NCI-H2107 treated with DMSO at 0.1 percent for 48 hours (cell line): ENCODE measurements at regions not wholly inside any gene's neighbourhood (a gene's known extent, or its start where the extent isn't known, plus 50 kb on each side); places are given as distances from the start of the nearest gene placed in this dataset.

ENCODE experiments used
- DNase-seq: peaks from one replicate; lab custom pipeline; 2025; ENCODE audit not compliant: unreplicated experiment; lab: John Stamatoyannopoulos, UW

DNA sequence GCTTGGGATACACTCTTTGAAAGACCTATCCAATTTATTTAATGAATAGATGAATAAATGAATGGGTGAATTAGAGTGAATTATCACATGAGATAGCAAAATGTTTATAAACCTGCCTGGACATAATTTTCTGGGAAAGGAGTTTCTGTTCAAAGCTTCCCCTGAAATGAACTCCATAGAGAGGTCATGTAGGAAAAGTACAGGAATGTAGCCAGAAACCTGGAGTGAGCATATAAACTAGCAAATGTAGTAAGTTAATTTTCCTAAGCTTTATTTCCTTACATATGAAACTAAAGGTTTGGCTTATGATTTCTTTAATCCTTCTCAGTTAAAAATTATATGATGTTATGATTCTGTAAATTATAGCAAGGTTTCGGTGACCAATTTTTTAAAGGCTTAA is 380.3 kb upstream of the RSPO3 start:
- no peak for DNase-seq

DNA sequence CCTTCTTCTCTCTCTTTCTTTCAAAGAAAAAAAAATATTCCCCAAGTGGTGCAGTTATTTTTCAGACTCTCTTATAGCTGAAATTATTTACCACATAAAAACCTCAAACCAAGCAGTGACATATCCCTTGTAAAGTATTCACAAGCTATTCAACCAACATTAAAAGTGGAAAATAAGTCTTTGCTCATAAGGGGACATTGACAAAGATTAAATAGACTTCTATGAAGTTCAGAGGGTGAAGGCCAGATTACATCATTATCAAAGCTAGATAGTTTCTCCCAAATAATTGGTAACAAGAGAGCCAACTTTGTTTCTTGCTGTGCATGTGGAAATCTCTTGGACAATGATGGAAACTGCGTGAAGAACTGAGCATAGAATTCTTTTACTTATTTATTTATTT is 379.8 kb upstream of the RSPO3 start:
- DNase-seq: no peak

DNA sequence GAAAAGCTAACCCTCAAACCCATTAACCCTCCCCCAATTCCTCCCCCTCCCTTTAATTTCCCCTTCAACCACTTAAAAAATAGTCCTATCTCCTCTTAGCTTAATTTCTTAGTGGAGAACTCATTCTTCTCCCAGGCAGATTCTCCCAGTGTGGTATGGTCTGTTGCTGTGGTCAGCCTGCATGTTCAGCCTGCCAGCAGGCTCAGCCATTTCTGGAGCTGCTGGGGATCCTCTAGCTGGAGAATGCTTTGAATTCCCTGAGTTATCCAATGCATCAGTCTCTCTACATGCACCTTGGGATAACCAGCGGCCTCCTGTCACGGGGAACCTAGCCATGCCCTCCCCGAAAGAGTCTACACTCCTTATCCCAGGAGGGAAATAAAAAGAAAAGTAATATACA is 375.4 kb upstream of the RSPO3 start:
- no peak for DNase-seq

DNA sequence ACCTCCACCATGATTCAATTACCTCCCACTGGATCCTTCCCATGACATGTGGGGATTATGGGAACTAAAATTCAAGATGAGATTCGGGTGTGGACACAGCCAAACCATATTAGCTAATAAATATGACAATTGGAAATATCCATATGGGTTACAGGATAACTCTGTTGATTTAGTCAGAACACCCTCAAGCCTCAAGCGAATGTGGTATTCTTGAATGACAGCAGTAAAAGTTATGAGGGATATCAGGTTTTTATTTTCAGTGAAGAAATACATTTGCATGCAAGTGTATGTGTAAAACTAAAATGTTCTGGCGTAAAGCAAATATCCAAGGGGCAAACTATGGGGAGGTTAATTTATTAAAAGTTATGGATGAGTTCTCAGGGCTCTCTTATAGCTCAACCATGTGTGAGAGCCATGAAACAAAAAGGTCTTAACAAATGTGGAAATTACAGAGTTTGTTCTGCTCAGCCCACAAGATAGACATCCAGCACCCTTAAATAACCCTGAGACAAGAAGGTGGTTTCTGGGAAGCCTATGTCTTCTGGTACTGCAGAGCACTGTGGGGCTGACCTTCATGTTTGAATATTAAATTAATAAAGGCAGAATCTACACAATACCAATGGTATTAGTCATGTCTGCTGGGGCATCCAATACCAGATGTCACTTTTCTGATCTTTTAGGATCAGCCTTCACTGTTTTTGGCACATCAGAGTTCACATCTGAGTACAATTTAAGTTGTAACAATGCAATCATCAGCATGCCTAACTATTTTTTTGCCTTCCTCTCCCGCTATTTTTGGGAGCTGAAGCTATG is 370.5 kb upstream of the RSPO3 start:
- no peak for DNase-seq

DNA sequence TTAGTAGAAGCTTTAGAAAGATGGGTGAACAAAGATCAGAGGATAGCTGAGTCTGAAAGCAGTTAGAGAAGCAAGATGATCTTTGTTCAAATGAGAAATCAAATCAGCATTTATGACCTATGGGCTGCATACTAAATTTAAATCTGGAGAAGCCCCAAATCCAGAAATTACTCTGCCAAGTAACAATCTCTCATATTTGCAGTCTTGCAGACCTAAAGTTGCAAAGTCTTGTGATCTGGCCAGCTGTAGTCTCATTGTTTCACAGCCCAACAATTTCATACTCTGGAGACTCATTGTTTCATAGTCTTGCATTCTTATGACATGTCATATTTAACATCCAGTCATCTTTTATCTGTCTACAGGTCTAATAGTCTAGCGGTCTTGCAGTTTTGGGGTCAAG is 364.9 kb upstream of the RSPO3 start:
- no peak for DNase-seq

DNA sequence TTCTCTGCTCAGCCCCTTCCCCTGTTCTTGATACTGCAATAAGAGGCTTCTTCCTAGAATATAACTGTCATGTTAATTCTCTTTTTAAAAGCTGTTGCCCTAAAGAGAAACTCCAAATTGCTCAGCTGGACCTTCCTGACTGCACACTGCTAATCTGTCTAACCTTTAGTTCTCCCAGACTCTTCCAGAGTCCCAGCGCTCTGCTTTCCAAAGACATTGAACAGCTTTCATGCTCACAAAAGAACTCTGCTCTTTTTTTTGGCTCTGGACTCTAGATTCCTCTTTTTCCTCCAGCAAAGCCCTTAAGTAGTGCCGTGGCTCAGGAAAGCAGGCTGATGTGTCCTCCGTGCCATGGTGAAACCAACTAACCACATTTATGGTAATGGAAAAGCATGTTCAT is 356.6 kb upstream of the RSPO3 start:
- no peak for DNase-seq

DNA sequence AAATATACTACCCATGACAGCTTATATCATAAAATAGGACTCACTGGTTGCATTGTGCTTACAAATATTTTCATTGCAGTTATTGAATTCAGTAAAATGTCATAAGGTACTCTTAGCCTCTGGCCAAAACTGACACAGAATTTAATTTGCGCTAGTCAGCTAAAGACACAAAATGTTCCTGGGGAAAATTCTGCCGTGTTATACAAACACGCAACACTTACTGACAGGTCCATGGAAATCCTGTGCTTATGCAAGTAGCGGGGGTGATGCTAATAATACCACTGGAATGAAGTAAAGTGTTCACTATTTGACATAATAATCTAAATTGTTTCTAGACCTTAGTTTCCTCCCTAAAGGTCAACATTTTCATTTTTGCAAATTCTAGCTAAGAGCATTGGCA is 354.4 kb upstream of the RSPO3 start:
- DNase-seq: no peak

DNA sequence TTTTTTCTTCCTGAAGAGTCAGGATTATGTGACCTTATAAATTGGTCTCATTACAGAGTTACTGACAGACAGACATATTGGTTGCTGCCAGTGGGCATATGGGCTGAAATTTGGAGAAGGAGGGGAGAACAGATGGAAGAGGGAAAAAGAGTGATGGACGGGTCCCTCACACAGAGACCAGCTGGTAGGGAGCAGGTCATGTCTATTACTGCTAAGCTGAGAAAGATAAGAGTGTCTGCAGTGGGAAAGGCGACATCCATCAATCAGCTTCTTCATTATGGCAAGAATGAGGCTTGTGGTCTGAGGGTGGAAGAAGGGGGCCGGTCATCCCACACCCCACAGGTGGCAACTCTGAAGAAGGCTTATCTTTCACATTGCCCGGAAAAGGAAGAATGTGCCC is 353.8 kb upstream of the RSPO3 start:
- no peak for DNase-seq

DNA sequence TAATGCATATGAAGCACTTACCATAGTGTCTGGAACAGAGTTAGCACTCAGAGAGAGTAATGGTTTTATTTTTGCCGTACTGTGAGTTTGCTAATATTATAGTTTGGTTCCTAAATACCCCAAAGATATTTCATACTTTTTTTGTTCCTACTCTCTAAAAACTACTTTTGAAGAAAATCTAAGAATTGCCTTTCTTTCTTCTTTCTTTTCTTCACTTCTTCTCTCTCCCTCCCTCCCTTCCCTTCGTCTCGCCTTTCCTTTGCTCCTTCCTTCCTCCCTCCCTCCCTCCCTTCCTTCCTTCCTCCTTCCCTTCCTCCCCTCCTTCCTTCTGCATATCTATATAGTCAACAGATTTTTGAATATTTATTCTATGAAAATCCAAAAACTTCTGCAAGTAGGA is 351.7 kb upstream of the RSPO3 start:
- no peak for DNase-seq

DNA sequence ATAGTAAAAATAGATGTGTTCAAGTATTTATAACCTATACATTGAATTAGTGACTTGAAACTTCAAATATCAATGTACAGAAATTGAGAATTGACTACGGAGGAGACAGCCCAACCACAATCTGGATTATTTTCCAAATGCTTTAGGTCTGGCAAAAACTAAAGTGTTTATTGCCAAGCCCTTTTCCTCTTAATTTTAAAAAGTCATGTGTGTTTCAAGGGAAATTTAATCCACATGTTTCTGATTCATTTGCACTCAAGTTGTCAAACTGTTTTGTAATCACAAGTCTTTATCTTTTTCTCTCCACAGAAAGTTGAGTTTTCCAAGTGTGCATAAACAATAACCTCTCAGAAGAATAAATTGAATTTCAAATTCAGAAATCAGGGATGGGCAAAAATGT is 350.8 kb upstream of the RSPO3 start:
- no peak for DNase-seq

DNA sequence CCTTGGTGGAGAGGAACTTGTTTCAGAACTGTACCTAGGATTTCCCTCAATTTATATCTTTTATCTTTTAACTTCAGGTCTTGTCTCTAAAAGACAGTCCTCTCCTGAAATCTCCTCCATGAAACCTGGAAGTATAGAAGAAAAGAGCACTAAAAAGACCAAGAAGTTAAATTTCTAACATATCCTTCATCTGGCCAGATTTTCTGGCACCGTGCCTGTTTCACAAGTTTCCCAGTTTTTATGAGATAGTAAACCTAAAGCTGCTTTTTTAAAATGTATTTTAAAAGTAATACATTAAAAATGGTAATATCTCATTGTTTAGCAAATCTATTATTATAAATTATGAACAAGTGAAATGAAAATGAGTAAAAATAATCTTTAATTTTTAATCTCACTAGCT is 348.3 kb upstream of the RSPO3 start:
- no peak for DNase-seq

DNA sequence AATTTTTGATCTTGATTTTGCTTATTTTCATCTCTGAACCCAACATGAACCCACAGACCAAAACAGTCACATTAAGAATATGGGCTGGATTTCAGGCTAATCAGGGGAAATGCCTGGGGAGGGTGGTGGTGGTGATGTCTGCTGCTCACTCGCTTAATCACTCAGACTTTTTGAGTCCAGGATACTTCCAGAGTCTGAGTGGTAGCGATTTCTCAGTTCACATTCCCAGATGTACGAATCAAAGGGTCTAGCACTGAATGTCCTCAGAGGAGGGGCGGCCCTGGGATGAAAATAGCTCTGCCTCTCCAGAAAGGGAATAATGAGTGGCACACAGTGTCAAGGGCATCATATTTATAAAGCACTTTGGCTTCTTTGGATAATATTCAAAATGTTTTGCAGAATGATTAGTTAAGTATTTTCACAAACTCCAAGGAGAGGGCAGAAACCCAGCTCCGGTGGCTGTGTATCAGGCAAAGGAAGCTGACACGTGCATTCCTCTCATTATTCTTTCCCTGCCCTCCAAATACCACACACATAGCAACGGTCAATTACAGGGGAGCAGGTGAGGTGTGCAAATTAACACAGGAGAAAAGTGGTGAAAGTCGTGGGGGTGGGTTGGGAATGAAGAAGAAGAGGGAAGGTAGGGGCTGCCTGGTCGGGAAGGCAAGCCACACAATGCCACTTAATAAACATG is 345.2 kb upstream of the RSPO3 start:
- DNase-seq: no peak

DNA sequence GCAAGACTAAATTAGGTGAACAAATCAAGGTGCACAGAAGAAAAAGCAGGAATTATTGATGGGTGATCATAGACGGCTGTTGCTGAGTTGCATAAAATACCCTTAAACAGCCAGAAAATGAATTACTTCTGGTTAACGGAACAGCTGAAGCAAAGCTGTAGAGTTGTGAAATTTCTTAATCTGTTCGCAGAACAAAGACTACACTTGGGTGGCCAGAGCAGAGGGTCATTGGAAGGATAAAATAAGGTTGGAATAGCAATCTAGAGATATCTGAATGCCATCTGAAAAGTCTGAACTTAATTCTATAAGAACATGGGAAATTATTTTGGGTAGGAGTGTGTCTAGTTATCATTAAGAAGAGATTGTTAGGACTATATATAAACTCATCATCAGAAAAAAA is 339.1 kb upstream of the RSPO3 start:
- DNase-seq: no peak

DNA sequence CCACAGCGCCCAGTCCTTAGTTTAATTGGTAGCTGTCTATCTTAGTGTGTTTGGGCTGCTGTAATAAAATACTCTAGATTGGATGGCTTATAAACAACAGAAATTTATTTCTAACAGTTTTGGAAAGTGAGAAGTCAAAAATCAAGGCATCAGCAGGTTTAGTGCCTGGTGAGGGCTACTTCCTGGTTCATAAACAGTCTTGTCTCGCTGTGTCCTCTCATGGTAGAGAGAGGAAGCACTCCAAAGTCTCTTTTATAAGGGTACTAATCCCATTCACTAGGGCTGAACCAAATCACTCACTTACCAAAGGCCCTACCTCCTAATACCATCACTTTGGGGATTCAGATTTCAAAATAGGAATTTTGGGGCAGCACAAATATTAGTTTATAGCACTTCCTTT is 336.9 kb upstream of the RSPO3 start:
- no peak for DNase-seq

DNA sequence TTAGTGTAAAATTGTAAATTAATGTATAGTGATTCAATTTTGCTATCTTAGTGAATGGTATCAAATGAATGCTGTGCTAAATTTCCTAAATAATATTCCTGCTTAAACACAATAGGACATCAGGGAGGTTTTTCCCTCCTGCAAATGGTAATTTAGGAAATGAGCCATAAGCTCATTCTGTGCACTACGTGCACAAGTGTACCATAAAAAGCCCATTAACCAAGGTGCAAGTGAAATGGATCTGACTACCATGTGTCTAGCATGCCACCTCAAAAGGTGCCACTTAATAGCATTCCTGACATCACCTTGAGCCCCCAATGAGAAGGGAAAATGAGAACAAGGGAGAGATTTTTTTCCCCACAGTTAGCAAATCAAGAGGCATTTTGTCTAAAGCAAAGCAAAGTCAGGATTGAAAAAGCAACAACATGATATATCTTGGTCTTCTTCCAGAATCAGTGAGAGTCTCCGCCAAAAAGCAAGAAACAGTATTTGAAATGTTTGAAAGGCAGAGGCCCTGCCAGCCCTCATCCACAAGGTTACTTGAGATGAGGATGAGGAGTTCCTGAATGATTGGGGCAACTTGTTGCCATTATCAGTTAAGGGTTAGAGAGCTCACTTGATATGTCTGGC is 334.2 kb upstream of the RSPO3 start:
- no peak for DNase-seq

DNA sequence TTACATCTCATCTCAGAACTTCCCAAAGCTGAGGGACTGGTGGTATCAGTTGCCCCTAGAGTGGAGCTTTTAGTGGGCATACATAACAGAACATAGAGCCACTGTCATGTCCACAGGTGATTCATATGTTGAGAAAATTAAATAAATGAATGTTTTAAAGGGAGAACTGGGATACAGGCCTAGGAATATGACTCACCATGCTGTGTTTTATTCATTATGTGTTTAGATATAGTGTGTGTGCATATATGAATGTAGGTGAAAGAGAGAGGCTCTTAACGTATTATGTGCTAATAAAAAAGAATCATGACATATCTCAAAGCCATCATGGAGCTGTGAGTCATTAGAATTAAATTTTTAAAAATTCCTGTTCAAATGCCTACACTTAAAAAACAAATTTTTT is 332.2 kb upstream of the RSPO3 start:
- DNase-seq: no peak

DNA sequence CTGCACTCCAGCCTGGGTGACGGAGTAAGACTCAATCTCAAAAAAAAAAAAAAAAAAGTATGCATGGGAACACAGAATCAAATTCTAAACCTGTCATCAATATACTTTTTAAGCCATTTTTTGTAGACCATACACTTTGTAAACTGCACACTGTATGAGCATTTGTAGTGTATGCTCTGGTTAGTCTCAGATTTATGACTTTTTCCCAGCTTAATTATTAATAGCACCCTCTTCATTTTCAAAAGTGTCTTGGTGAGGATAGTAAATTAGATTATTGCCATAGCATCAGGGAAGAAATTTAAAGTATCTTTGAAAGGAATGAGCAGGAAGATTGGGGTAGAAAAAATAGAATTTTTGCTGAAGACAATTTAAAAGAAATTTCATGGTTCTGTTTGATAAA is 330.8 kb upstream of the RSPO3 start:
- no peak for DNase-seq

DNA sequence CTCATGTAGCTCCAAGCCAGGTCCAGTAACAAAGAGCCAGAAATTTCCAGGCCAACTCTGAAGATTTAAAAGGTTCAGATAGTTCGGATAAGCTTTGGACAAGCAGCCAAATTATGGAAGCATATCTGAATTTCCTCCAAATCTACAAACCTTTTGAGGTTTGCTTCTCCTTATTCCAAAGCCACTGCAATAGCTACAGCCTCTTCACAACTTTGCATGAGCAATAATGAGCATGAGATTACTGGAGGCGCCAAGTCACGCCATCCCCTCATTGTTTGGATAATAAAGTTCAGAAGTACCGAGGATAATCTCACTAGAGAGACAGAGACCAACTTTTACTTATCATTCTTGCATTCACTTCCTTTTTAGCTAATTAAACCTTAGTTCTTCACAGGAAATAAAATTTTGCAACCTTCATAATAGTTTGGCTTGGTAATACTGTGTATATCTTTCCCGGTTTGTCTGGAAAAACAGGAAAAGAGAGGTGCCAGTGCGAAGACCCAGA is 329.6 kb upstream of the RSPO3 start:
- no peak for DNase-seq

DNA sequence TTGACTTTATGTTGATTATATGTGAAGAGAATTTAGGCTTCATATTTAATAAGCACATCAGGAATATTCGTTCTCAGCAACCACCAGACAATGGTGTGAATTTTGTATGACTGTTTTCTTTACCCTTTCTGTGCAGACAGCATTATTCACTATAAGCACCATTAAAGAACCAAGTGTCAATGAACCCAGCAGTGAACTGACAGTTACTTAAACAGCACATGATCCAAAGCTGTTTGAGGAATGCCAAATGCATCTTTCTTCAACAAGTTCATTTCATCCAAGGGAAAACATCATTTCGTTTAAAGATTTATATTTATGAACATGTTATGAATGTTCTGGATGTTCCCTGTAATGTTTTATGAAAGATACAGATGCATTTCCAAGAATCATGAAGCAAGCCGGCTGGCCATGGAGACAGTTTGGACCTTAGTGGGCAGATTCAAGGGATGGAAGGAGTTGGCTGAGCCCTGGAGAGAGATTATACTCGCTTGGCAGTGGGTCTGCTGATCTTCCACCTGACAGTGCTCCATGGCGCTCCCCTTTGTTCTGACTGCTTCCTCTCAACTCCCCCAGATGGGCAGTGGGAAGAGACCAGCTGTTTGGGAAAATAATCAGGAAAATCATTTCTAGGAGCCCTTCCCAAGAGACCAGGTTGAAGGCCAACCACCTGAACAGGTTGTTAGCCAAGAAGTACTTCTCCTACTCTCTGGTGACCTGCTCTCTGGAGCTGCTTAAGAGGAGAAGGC is 326.0 kb upstream of the RSPO3 start:
- DNase-seq: no peak

DNA sequence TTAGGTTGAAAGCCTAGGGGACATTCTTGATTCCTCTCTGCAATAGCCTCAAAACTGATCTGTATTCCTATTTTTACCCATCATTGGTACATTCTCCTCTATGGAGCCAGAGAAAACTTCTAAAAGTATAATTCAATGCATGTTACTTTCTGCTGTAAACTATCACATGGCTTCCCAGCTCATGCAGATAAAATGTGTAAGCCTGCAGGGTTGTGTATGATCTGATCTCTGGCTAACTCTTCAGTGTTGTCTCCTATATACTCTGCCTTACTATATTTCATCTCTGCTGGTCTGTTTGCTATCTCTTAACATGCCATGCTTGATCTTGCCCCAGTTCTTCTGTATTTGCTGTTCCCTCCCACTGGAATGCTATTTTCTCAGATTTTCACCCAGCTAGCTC is 323.3 kb upstream of the RSPO3 start:
- no peak for DNase-seq

DNA sequence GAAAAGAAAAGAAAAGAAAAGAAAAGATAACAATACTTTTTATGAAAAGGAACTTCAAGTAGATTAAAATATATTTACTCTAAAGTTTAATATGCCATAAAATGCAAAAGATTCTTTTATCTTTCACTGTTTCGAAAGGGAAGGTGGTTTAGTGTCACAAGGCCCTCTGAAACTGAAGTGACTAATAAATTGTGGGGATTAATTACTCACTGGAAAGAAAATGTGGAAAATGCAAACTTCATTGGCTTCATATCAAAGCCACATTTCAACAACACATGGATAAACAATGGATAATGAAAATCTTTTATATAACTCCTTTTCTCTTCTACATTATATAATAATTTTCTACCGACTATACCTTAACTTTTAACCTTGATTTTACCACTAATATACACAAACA is 320.5 kb upstream of the RSPO3 start:
- no peak for DNase-seq

DNA sequence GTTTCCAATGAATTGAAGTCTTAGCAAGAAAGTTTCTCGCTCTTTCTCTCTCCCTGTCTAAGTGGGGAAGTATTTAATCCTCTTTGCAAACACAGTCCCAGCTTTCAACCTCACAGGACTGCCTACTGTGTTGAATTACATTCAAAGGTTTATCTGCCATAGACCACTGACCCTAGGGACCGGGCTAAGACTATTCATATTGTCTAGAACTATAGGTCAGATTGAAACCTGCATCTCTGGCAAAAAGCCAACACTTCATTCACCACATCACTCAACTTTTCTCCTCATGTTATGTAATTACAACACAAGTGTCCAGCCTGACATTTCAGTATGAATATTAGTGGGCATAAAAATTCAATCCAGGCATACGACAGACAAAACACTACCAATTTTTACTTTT is 314.7 kb upstream of the RSPO3 start:
- no peak for DNase-seq
